ENCODE measurements at regions not wholly inside any gene's neighbourhood (a gene's known extent, or its start where the extent isn't known, plus 50 kb on each side); places are given as distances from the start of the nearest gene placed in this dataset.

GRCh38 chr21:35336534-35336933, 287.4 kb upstream of the RUNX1 start:
- H3K4me1 ChIP-seq (ENCODE audit: insufficient read depth, low read length, poor library complexity, severe bottlenecking) = no peaks in the 10 kb centered on the region
- ChIA-PET CTCF (ENCODE audit: unreplicated experiment) (no interaction called here), POLR2A (no interaction called here)
- H2AFZ ChIP-seq (ENCODE audit: low read length) = no peak overlapping the region
- H3K9me2 ChIP-seq (ENCODE audit: insufficient read depth, low read length) = no peaks in the 10 kb centered on the region
- no peaks in the 10 kb centered on the region for H3K9me3 ChIP-seq (ENCODE audit: low read length)
- H3K4me3 ChIP-seq (ENCODE audit: low read depth, low read length, poor library complexity, severe bottlenecking) = no peak overlapping the region
- H3K36me3 ChIP-seq (ENCODE audit: insufficient read depth, low read length) = no peaks in the 10 kb centered on the region
- no peak for DNase-seq (ENCODE audit: low spot score)
- no peak overlapping the region for H3K4me2 ChIP-seq (ENCODE audit: low read length)
- no peaks in the 10 kb centered on the region for H4K20me1 ChIP-seq (ENCODE audit: insufficient read depth, low read length)
- no TSS peak for BruUV-seq (replicated peaks)
- intact Hi-C loops (cut with micrococcal nuclease; ENCODE audit: unreplicated experiment) = no loop called here
- no peaks in the 10 kb centered on the region for H3K79me2 ChIP-seq (ENCODE audit: insufficient read depth, low read depth, low read length)
- TF ChIP-seq EZH2phosphoT487 (IDR thresholded peaks at IDR 0.05; ENCODE audit: borderline replicate concordance, low read depth, low read length) (no peak), CTCF (conservative IDR thresholded peaks at IDR 0.05; ENCODE audit: low read length) (no peak)
- H3K27ac ChIP-seq (ENCODE audit: low read depth, low read length, poor library complexity, severe bottlenecking) = no peak overlapping the region

DNA sequence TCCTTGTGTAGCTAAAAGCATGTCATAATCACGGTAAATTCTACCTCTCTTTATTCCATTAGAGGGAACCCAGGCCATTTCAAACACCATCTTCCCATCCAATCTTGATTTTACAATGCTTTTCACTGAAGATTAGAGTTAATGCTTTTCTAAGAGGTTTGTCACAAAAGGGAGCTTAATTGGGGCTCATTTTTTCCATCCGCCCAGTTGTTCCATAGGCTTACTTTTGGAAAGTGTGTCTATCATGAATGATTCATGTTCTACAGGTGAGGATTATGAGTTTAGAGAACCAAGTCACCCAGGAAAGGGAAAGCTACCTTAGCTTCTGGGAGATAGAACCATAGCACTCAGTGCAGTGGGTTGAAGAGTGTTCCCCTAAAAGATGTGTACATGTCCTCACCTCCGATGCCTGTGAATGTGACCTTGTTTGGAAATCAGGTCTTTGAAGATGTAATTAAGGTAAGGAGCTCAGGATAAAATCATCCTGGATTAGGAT, 286.9 kb upstream of the RUNX1 start:
- BruUV-seq (replicated peaks) = no TSS peak
- intact Hi-C loops (cut with micrococcal nuclease; ENCODE audit: unreplicated experiment) = no loop called here
- Histone ChIP-seq H3K9me3 (ENCODE audit: low read length) (no peaks in the 10 kb centered on the region), H4K20me1 (ENCODE audit: insufficient read depth, low read length) (no peaks in the 10 kb centered on the region), H3K4me3 (ENCODE audit: low read depth, low read length, poor library complexity, severe bottlenecking) (no peak overlapping the region), H2AFZ (ENCODE audit: low read length) (no peak overlapping the region), H3K36me3 (ENCODE audit: insufficient read depth, low read length) (no peaks in the 10 kb centered on the region), H3K4me2 (ENCODE audit: low read length) (no peak overlapping the region), H3K9me2 (ENCODE audit: insufficient read depth, low read length) (no peaks in the 10 kb centered on the region), H3K27ac (ENCODE audit: low read depth, low read length, poor library complexity, severe bottlenecking) (no peak overlapping the region), H3K4me1 (ENCODE audit: insufficient read depth, low read length, poor library complexity, severe bottlenecking) (no peaks in the 10 kb centered on the region), H3K79me2 (ENCODE audit: insufficient read depth, low read depth, low read length) (no peaks in the 10 kb centered on the region)
- TF ChIP-seq CTCF (conservative IDR thresholded peaks at IDR 0.05; ENCODE audit: low read length) (no peak), EZH2phosphoT487 (IDR thresholded peaks at IDR 0.05; ENCODE audit: borderline replicate concordance, low read depth, low read length) (no peak)
- CTCF ChIA-PET (ENCODE audit: unreplicated experiment) = no interaction called here
- no peak for DNase-seq (ENCODE audit: low spot score)
- POLR2A ChIA-PET = interaction anchor here (0.7 to 1.0 kb wide), 2 partner anchors 10 to 74 kb away, joined by 3 read pairs; no protein-coding TSS in a partner anchor

DNA sequence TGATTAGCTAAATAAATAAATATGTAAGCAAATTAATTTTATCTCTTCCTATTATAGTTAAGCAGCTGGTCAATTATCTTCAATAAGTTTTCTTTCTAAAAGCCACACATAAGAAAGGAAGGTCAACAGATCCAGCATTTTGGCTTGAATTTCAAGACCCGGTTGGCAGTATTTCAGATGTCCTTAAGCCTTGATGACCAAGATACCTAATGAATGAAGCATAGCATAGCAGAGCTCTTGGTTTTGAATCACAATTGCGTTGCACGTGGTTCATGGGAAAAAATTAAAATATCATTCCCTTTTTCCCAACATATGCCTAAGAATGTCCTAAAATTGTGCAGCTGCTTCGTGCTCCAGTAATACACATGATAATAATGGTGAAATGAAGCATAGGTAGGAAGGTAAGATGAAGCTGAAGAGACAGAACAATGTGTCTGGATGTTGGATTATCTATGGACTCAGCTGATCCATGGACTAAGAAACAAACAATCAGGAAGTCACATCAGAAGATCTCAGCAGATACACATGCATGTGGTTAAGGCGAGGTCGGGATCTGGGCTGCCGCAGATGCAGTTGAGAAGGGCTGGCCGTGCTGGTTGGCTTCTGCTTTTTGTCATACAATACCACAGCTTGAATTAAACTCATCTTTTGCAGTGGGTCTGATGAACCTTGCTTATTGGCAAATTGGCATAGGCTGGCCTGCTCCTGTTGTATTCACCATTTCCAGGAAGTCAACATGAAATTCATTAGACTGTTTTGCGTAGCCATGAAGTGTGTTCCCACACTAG, 284.9 kb upstream of the RUNX1 start:
- POLR2A ChIA-PET = no interaction called here
- H4K20me1 ChIP-seq (ENCODE audit: insufficient read depth, low read length) = no peaks in the 10 kb centered on the region
- no peak overlapping the region for H3K4me3 ChIP-seq (ENCODE audit: low read depth, low read length, poor library complexity, severe bottlenecking)
- H3K9me2 ChIP-seq (ENCODE audit: insufficient read depth, low read length) = no peaks in the 10 kb centered on the region
- H3K27ac ChIP-seq (ENCODE audit: low read depth, low read length, poor library complexity, severe bottlenecking) = no peak overlapping the region
- no peak overlapping the region for H2AFZ ChIP-seq (ENCODE audit: low read length)
- H3K4me1 ChIP-seq (ENCODE audit: insufficient read depth, low read length, poor library complexity, severe bottlenecking) = no peaks in the 10 kb centered on the region
- DNase-seq (ENCODE audit: low spot score) = no peak
- H3K36me3 ChIP-seq (ENCODE audit: insufficient read depth, low read length) = no peaks in the 10 kb centered on the region
- CTCF ChIA-PET (ENCODE audit: unreplicated experiment) = no interaction called here
- BruUV-seq (replicated peaks) = no TSS peak
- TF ChIP-seq EZH2phosphoT487 (IDR thresholded peaks at IDR 0.05; ENCODE audit: borderline replicate concordance, low read depth, low read length) (no peak), CTCF (conservative IDR thresholded peaks at IDR 0.05; ENCODE audit: low read length) (no peak)
- no peak overlapping the region for H3K4me2 ChIP-seq (ENCODE audit: low read length)
- no peaks in the 10 kb centered on the region for H3K79me2 ChIP-seq (ENCODE audit: insufficient read depth, low read depth, low read length)
- intact Hi-C loops (cut with micrococcal nuclease; ENCODE audit: unreplicated experiment) = no loop called here
- no peaks in the 10 kb centered on the region for H3K9me3 ChIP-seq (ENCODE audit: low read length)

Measured in OCI-LY7 (cell line).